HEK293 (cell line): ENCODE measurements at regions not wholly inside any gene's neighbourhood (a gene's known extent, or its start where the extent isn't known, plus 50 kb on each side); places are given as distances from the start of the nearest gene placed in this dataset.

ENCODE experiments used
- EGR2 ChIP-seq: fragments of 450-650 bp; formaldehyde crosslinking; IDR thresholded peaks from 2 replicates; pipeline ENCODE4 v1.5.1; 2016; ENCODE audit warnings: low read depth, missing biosample characterization, missing genetic modification characterization
- HOXA7 ChIP-seq: sonication (generic); formaldehyde crosslinking; IDR thresholded peaks from 2 replicates; pipeline ENCODE4 v1.8.1; 2022; ENCODE audit warnings: missing genetic modification reagents, borderline replicate concordance
- SALL2 ChIP-seq: fragments of 450-650 bp; formaldehyde crosslinking; IDR thresholded peaks from 2 replicates; pipeline ENCODE4 v1.5.0; 2017; ENCODE audit warnings: missing biosample characterization, mild to moderate bottlenecking, missing genetic modification characterization, borderline replicate concordance
- ZNF202 ChIP-seq: fragments of 450-650 bp; formaldehyde crosslinking; IDR thresholded peaks from 2 replicates; pipeline ENCODE4 v1.5.1; 2016; ENCODE audit warnings: missing biosample characterization, missing genetic modification characterization, borderline replicate concordance
- ZNF302 ChIP-seq: fragments of 450-650 bp; formaldehyde crosslinking; IDR thresholded peaks from 2 replicates; pipeline ENCODE4 v1.5.1; 2016; ENCODE audit warnings: missing biosample characterization, missing genetic modification characterization, low read depth
- ZNF416 ChIP-seq: fragments of 450-650 bp; formaldehyde crosslinking; IDR thresholded peaks from 2 replicates; pipeline ENCODE4 v1.5.1; 2016; ENCODE audit warnings: missing biosample characterization, missing genetic modification characterization
- ZNF624 ChIP-seq: fragments of 450-650 bp; formaldehyde crosslinking; IDR thresholded peaks from 2 replicates; pipeline ENCODE4 v1.5.1; 2017; ENCODE audit warnings: missing biosample characterization, missing genetic modification characterization
- ZNF670 ChIP-seq: fragments of 450-650 bp; formaldehyde crosslinking; IDR thresholded peaks from 2 replicates; pipeline ENCODE4 v1.5.1; 2016; ENCODE audit warnings: missing biosample characterization, missing genetic modification characterization, low read depth
- ZNF776 ChIP-seq: fragments of 450-650 bp; formaldehyde crosslinking; IDR thresholded peaks from 2 replicates; pipeline ENCODE4 v1.5.0; 2017; ENCODE audit warnings: missing biosample characterization, missing genetic modification characterization, borderline replicate concordance
- ZNF792 ChIP-seq: fragments of 450-650 bp; formaldehyde crosslinking; IDR thresholded peaks from 2 replicates; pipeline ENCODE4 v1.5.1; 2016; ENCODE audit warnings: missing biosample characterization, missing genetic modification characterization
- TF ChIP-seq, protein P1 (sequence below): fragments of 450-650 bp; formaldehyde crosslinking; IDR thresholded peaks from 2 replicates; pipeline ENCODE4 v1.5.1; 2016; ENCODE audit warnings: missing biosample characterization, missing genetic modification characterization
- TF ChIP-seq, protein P2 (sequence below): fragments of 450-650 bp; formaldehyde crosslinking; IDR thresholded peaks from 2 replicates; pipeline ENCODE4 v1.5.1; 2016; ENCODE audit warnings: missing biosample characterization, missing genetic modification characterization

- TF ChIP-seq ZNF792 (tag by site-specific recombination) (no peak), EGR2 (tag by site-specific recombination) (no peak), ZNF776 (tag by site-specific recombination) (no peak), ZNF670 (tag by site-specific recombination) (no peak), HOXA7 (no peak), ZNF416 (tag by site-specific recombination) (no peak), ZNF624 (tag by site-specific recombination) (no peak), ZNF302 (no peak), ZNF202 (tag by site-specific recombination) (no peak), SALL2 (tag by site-specific recombination) (no peak)
- TF ChIP-seq, protein P1, sequence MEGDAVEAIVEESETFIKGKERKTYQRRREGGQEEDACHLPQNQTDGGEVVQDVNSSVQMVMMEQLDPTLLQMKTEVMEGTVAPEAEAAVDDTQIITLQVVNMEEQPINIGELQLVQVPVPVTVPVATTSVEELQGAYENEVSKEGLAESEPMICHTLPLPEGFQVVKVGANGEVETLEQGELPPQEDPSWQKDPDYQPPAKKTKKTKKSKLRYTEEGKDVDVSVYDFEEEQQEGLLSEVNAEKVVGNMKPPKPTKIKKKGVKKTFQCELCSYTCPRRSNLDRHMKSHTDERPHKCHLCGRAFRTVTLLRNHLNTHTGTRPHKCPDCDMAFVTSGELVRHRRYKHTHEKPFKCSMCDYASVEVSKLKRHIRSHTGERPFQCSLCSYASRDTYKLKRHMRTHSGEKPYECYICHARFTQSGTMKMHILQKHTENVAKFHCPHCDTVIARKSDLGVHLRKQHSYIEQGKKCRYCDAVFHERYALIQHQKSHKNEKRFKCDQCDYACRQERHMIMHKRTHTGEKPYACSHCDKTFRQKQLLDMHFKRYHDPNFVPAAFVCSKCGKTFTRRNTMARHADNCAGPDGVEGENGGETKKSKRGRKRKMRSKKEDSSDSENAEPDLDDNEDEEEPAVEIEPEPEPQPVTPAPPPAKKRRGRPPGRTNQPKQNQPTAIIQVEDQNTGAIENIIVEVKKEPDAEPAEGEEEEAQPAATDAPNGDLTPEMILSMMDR (tag by site-specific recombination), result no peak
- TF ChIP-seq, protein P2, sequence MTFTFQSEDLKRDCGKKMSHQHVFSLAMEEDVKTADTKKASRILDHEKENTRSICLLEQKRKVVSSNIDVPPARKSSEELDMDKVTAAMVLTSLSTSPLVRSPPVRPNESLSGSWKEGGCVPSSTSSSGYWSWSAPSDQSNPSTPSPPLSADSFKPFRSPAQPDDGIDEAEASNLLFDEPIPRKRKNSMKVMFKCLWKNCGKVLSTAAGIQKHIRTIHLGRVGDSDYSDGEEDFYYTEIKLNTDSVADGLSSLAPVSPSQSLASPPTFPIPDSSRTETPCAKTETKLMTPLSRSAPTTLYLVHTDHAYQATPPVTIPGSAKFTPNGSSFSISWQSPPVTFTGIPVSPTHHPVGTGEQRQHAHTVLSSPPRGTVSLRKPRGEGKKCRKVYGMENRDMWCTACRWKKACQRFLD (tag by site-specific recombination), result no peak
Measured at GRCh38 chr1:181984006-181984405, 77.5 kb downstream of the ZNF648 start.
